Smooth muscle cell (in vitro differentiated cells): ENCODE measurements at regions not wholly inside any gene's neighbourhood (a gene's known extent, or its start where the extent isn't known, plus 50 kb on each side); places are given as distances from the start of the nearest gene placed in this dataset.
"Not testable (repeated sequence)": the region's sequence is repeated elsewhere in the genome, so short reads cannot be mapped to it uniquely, and the experiment has no call there.

Source experiments
- DNase-seq: peaks from one replicate; lab custom pipeline; 2025; ENCODE audit not compliant: unreplicated experiment; lab: John Stamatoyannopoulos, UW
- H2AFZ ChIP-seq: fragments of 200-600 bp; sonication (generic); 2 replicates; pipeline ENCODE4 v1.6.0; 2016; ENCODE audit warnings: antibody characterized with exemption, low read depth, mild to moderate bottlenecking
- H3F3A ChIP-seq: fragments of 200-600 bp; sonication (generic); 2 replicates; pipeline ENCODE4 v1.6.0; 2017; ENCODE audit warnings: antibody characterized with exemption, low read depth
- H3K27ac ChIP-seq: fragments of 200-600 bp; sonication (generic); 2 replicates; pipeline ENCODE4 v1.5.1; 2016; ENCODE audit warnings: low read depth, mild to moderate bottlenecking
- H3K27me3 ChIP-seq: fragments of 200-600 bp; sonication (generic); 2 replicates; pipeline ENCODE4 v1.6.1; 2016; ENCODE audit warnings: low read depth, mild to moderate bottlenecking
- H3K36me3 ChIP-seq: fragments of 200-600 bp; sonication (generic); 2 replicates; pipeline ENCODE4 v1.5.1; 2016; ENCODE audit warnings: low read depth
- H3K4me1 ChIP-seq: fragments of 200-600 bp; sonication (generic); 2 replicates; pipeline ENCODE4 v1.5.1; 2016; ENCODE audit warnings: low read depth
- H3K4me2 ChIP-seq: fragments of 200-600 bp; sonication (generic); 2 replicates; pipeline ENCODE4 v1.6.0; 2016; ENCODE audit warnings: mild to moderate bottlenecking
- H3K4me3 ChIP-seq: fragments of 200-600 bp; sonication (generic); 2 replicates; pipeline ENCODE4 v1.5.1; 2016; ENCODE audit warnings: mild to moderate bottlenecking
- H3K79me2 ChIP-seq: fragments of 200-600 bp; sonication (generic); 2 replicates; pipeline ENCODE4 v1.6.0; 2016; ENCODE audit warnings: low read depth, mild to moderate bottlenecking
- H3K9ac ChIP-seq: fragments of 200-600 bp; sonication (generic); 2 replicates; pipeline ENCODE4 v1.6.0; 2016; ENCODE audit warnings: low read depth
- H3K9me3 ChIP-seq: fragments of 200-600 bp; sonication (generic); replicated peaks from 2 replicates; pipeline ENCODE4 v1.5.1; 2016; ENCODE audit warnings: low read depth
- H4K20me1 ChIP-seq: fragments of 200-600 bp; sonication (generic); 2 replicates; pipeline ENCODE4 v1.6.0; 2016; ENCODE audit warnings: low read depth
- CTCF ChIP-seq: fragments of 200-600 bp; sonication (generic); IDR thresholded peaks from 2 replicates; pipeline ENCODE4 v1.5.1; 2017; ENCODE audit warnings: borderline replicate concordance, mild to moderate bottlenecking, antibody characterized with exemption; ENCODE audit not compliant: insufficient read depth, poor library complexity, severe bottlenecking
- WGBS: methylation state at CpG from one replicate; pipeline ENCODE4 v1.1.7; 2016; ENCODE audit warnings: low lambda C conversion rate; 5-methylcytosine and 5-hydroxymethylcytosine counted together

GRCh38 chr4:17238633-17239032, 273.3 kb downstream of the QDPR start:
- Histone ChIP-seq H3K27me3 (no peaks in the 10 kb centered on the region), H3K79me2 (no peaks in the 10 kb centered on the region), H3K27ac (no peak overlapping the region), H3K4me1 (no peaks in the 10 kb centered on the region), H3K4me3 (no peak overlapping the region), H3K9me3 (no peaks in the 10 kb centered on the region), H3K36me3 (no peaks in the 10 kb centered on the region), H3K9ac (no peak overlapping the region), H3F3A (no peaks in the 10 kb centered on the region), H3K4me2 (no peak overlapping the region), H2AFZ (no peak overlapping the region), H4K20me1 (no peaks in the 10 kb centered on the region)
- 91% methylated on average over 6 of the region's 6 CpGs for WGBS
- no peak for TF ChIP-seq CTCF
- no peak for DNase-seq

GRCh38 chr4:17236686-17237085, 275.2 kb downstream of the QDPR start:
- no peak overlapping the region for H3K27ac ChIP-seq
- no peak for TF ChIP-seq CTCF
- H3K79me2 ChIP-seq = no peaks in the 10 kb centered on the region
- H3K4me3 ChIP-seq = no peak overlapping the region
- DNase-seq = no peak
- no peaks in the 10 kb centered on the region for H3K9me3 ChIP-seq
- 14% methylated on average over 1 of the region's 1 CpG for WGBS
- no peaks in the 10 kb centered on the region for H4K20me1 ChIP-seq
- no peaks in the 10 kb centered on the region for H3K4me1 ChIP-seq
- H3F3A ChIP-seq = peaks cover 5% of the 10 kb centered on the region
- no peaks in the 10 kb centered on the region for H3K27me3 ChIP-seq
- H3K36me3 ChIP-seq = no peaks in the 10 kb centered on the region
- peak overlapping the region; percentile 20 for H3K4me2 ChIP-seq
- H3K9ac ChIP-seq = no peak overlapping the region
- H2AFZ ChIP-seq = no peak overlapping the region

- 94% methylated on average over 1 of the region's 1 CpG for WGBS
- H2AFZ ChIP-seq = no peak overlapping the region
- H3K36me3 ChIP-seq = no peaks in the 10 kb centered on the region
- no peaks in the 10 kb centered on the region for H3K79me2 ChIP-seq
- no peaks in the 10 kb centered on the region for H3K4me1 ChIP-seq
- no peaks in the 10 kb centered on the region for H3K27me3 ChIP-seq
- no peak overlapping the region for H3K4me3 ChIP-seq
- no peak overlapping the region for H3K4me2 ChIP-seq
- no peak for DNase-seq
- peaks cover 5% of the 10 kb centered on the region for H3F3A ChIP-seq
- no peak overlapping the region for H3K9ac ChIP-seq
- H4K20me1 ChIP-seq = no peaks in the 10 kb centered on the region
- no peak overlapping the region for H3K27ac ChIP-seq
- TF ChIP-seq CTCF = no peak
- no peaks in the 10 kb centered on the region for H3K9me3 ChIP-seq
These were observed 277.2 kb downstream of the QDPR start for GRCh38 chr4:17234678-17235077.

- Histone ChIP-seq H3K4me3 (no peak overlapping the region), H4K20me1 (no peaks in the 10 kb centered on the region), H3K9me3 (no peaks in the 10 kb centered on the region), H3K36me3 (no peaks in the 10 kb centered on the region), H2AFZ (peak overlapping the region; percentile 63), H3K9ac (no peak overlapping the region), H3K79me2 (no peaks in the 10 kb centered on the region), H3K27me3 (no peaks in the 10 kb centered on the region), H3K4me1 (no peaks in the 10 kb centered on the region), H3K4me2 (peak overlapping the region; percentile 65), H3F3A (peaks cover 5% of the 10 kb centered on the region), H3K27ac (peak overlapping the region; percentile 53)
- peak; percentile 4 for DNase-seq
- TF ChIP-seq CTCF = no peak
- 62% methylated on average over 3 of the region's 3 CpGs for WGBS
These were observed 279.2 kb downstream of the QDPR start for GRCh38 chr4:17232566-17233253.

GRCh38 chr4:17231880-17232475, 279.9 kb downstream of the QDPR start:
- Histone ChIP-seq H3K4me2 (peak overlapping the region; percentile 65), H3K27ac (peak overlapping the region; percentile 53)
- not testable (repeated sequence) for H3K27me3 ChIP-seq, H3K4me3 ChIP-seq, H3K4me1 ChIP-seq, H3K9ac ChIP-seq, H4K20me1 ChIP-seq, DNase-seq, H3K79me2 ChIP-seq, H3K36me3 ChIP-seq, H3F3A ChIP-seq, H3K9me3 ChIP-seq, H2AFZ ChIP-seq
- 75% methylated on average over 9 of the region's 9 CpGs for WGBS
